HCT116 (cell line): ENCODE measurements at regions not wholly inside any gene's neighbourhood (a gene's known extent, or its start where the extent isn't known, plus 50 kb on each side); places are given as distances from the start of the nearest gene placed in this dataset.

Experiments used
- ELF1 ChIP-seq: IDR thresholded peaks from 2 replicates; pipeline ENCODE4 v1.6.1; 2012; ENCODE audit warnings: low read depth, borderline replicate concordance
- EZH2 ChIP-seq: fragments of 200-600 bp; sonication (generic); IDR thresholded peaks from 2 replicates; pipeline ENCODE4 v1.6.1; 2017; ENCODE audit warnings: antibody characterized with exemption, mixed run types
- POLR2AphosphoS5 ChIP-seq: IDR thresholded peaks from 2 replicates; pipeline ENCODE4 v1.6.1; 2011; ENCODE audit warnings: mild to moderate bottlenecking, low read depth, low read length, moderate library complexity
- SIN3A ChIP-seq: IDR thresholded peaks from 2 replicates; pipeline ENCODE4 v1.6.1; 2012; ENCODE audit warnings: low read depth
- YY1 ChIP-seq: IDR thresholded peaks from 2 replicates; pipeline ENCODE4 v1.6.1; 2011; ENCODE audit warnings: low read length, low read depth, moderate library complexity, mild to moderate bottlenecking; ENCODE audit not compliant: insufficient replicate concordance; ENCODE audit errors: extremely low read depth
- TF ChIP-seq, protein P1 (sequence below), 3 experiments: fragments of 200-600 bp in 1 of 3; sonication (generic) in 1 of 3; IDR thresholded peaks in 2 of 3; conservative IDR thresholded peaks in 1 of 3; 2 replicates each; pipeline ENCODE4 v1.5.1; 2012 to 2017; ENCODE audit warnings: low read depth in 2 of 3, low read length in 2 of 3, antibody characterized with exemption in 1 of 3, borderline replicate concordance in 1 of 3, control low read depth in 1 of 3, mild to moderate bottlenecking in 1 of 3, mixed read lengths in 1 of 3, mixed run types in 1 of 3, moderate library complexity in 1 of 3; ENCODE audit not compliant: insufficient read depth in 1 of 3

DNA sequence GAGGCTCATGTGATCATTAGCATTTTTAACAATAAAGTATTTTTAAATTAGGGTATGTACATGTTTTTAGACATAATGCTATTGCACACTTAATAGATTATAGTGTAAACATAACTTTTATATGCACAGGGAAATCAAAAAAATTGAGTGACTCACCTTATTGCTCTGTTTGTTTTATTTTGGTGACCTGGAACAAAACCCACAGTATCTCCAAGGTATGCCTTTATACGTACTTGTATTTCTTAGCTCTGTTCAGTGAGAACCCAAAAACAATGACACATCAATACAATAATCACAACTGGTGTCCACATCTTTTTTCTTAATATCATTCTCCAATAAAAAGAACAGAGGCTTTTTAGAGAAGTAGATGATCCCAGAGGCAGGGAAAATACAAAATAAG is 112.2 kb downstream of the CYB561 start:
- TF ChIP-seq POLR2AphosphoS5 (no peak), ELF1 (no peak), SIN3A (no peak), EZH2 (no peak), YY1 (no peak)
- TF ChIP-seq, protein P1, sequence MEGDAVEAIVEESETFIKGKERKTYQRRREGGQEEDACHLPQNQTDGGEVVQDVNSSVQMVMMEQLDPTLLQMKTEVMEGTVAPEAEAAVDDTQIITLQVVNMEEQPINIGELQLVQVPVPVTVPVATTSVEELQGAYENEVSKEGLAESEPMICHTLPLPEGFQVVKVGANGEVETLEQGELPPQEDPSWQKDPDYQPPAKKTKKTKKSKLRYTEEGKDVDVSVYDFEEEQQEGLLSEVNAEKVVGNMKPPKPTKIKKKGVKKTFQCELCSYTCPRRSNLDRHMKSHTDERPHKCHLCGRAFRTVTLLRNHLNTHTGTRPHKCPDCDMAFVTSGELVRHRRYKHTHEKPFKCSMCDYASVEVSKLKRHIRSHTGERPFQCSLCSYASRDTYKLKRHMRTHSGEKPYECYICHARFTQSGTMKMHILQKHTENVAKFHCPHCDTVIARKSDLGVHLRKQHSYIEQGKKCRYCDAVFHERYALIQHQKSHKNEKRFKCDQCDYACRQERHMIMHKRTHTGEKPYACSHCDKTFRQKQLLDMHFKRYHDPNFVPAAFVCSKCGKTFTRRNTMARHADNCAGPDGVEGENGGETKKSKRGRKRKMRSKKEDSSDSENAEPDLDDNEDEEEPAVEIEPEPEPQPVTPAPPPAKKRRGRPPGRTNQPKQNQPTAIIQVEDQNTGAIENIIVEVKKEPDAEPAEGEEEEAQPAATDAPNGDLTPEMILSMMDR (IDR thresholded peaks at IDR 0.05 in 2 of 3, conservative IDR thresholded peaks at IDR 0.05 in 1 of 3; ENCODE audit: borderline replicate concordance in 1 of 3, insufficient read depth in 1 of 3, low read depth in 2 of 3, low read length in 2 of 3): no peak
